HG02571 (cell line): ENCODE measurements at regions not wholly inside any gene's neighbourhood (a gene's known extent, or its start where the extent isn't known, plus 50 kb on each side); places are given as distances from the start of the nearest gene placed in this dataset.

Experiments used
- ATAC-seq: cut with Tn5 transposase; IDR thresholded peaks from one replicate; pipeline ENCODE4 v1.9.1; 2021; ENCODE audit warnings: mild to moderate bottlenecking, moderate library complexity; ENCODE audit not compliant: unreplicated experiment

DNA sequence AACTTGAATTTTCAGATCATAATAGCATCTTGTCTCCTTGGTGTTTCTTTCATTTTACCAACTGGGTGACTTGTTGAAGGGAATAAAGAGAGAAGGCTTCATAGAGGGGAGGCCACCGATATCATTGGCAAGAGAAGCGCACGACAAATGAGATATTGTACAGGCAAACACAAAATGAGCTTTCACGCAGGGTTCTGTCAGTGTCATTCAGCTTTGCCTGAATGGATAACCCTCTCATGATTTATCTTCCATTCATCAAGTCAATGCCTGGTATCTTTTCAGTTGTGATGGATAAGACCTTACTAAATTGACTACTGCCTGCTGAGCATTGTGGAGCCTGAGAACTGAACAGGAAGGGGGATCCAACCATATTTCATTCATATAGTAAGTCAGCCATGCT, 188.6 kb upstream of the EPHA3 start:
- ATAC-seq = no peak

GRCh38 chr3:88921986-88922385, 185.4 kb upstream of the EPHA3 start:
- no peak for ATAC-seq

GRCh38 chr3:88926221-88926620, 181.2 kb upstream of the EPHA3 start:
- ATAC-seq = no peak

GRCh38 chr3:88930611-88931010, 176.8 kb upstream of the EPHA3 start:
- no peak for ATAC-seq

DNA sequence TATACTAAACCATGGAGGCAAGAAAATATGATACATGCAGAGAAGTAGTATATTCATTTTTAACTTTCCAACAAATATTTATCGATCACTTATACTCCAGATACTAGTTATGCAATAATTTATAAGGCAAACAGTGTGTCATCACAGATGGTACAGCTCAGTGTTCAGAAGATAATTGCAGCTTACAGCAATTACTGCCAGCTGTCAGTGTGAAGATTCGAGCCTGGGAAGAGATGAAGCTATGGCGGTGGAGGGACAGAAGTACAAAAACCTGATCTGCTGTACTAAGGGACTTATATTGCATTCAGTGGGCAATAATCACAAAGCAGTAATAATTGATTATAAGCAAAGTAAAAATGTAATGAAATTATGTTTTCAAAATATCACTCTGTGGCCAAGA, 170.6 kb upstream of the EPHA3 start:
- ATAC-seq = no peak

DNA sequence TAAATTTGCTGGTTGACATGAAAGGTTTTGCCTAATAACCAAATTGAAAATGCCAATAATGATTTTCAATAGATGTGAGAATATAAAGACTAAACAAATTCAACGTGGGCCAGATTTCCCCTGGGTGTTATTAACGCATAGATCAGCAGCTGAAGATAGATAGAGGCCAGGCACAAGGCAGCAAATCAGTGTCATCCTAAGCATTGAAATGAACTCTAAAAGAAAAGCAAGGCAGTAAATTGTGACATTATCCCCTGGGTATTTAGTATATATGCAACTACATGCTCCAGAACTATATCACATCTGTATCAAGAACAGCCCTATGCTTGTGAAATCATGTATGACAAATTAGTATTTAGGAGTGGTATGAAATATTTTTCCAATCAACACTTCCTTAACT, 167.1 kb upstream of the EPHA3 start:
- no peak for ATAC-seq

DNA sequence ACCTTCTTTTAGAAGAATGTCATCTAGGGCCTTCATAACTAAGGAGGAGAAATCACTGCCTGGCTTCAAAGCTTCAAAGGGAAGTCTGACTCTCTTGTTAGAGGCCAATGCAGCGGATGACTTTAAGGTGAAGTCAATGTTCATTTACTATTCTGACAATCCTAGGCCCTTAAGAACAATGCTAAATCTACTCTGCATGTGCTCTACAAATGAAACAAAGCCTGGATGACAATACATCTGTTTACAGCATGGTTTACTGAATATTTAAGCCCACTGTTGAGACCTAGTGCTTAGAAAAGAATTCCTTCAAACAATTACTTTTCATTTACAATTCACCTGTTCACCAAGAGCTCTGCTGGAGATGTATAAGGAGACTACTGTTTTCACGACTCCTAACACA, 160.4 kb upstream of the EPHA3 start:
- ATAC-seq = no peak

DNA sequence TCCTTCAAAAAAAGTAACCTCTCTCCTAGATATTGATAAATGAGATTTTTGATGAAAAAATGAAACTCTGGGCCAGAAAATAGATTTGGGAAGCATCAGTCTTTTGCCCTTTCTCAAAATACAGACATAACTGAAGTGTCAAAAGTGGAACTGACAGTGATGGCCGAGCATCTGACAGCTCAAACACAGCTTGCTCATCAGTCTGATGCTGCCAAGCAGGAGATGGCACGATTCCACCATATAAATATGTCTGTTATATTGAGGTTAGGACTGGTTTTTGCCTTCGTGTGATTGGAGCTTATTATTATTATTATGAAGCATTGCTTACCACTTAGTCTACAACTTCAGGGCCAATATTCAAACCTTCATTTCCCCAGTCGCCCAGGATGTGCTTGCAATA, 152.6 kb upstream of the EPHA3 start:
- no peak for ATAC-seq

GRCh38 chr3:88955274-88955673, 152.1 kb upstream of the EPHA3 start:
- no peak for ATAC-seq

DNA sequence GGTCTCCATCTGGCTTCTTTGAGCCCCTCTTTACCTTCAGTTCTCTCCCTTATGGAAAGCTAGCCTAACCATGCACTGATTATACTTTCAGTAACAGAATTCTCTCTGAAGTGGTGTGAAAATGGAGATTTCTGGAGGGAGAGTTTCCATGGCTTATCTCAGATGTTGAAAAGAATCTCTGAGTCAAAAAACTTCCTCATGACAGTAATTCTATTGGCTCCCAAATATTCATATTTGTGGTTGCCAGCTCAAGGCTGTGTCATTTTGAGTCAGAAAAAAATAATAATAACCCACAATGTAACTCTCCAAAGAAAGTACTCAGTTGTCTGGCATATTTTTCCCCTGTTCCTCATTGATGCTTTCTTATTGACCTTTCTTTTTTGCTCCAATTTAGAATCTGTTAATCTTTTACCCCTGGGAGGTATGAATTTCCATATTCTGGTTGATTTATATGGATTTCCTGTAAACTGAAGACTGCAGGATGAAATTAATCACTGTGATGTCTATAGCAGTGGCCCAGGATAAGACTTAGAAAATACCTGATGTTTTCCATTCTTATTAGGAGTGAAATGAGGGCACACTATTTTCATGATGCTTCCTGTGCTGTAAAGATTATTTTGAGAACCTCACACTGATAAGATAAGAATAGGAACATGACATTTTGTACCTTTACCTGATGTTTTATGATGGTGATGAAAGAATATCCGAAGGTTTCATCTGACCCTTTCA, 149.5 kb upstream of the EPHA3 start:
- ATAC-seq = no peak

DNA sequence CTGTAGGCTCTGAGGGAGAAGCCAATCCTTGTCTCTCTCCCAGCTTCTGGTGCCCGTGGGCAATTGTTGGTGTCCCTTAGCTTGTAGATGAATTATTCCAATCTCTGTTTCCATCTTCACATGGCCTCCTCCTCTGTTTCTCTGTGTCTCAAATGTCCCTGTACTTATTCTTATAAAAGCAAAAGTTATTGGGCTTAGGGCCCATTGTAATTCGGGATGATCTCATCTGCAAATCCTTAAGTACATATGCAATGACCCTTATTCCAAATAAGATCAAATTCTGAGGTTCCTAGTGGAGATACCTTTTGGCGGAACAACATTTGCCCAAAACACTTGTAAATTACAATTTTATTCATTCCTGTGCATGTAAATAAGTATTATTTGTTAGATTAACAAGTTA, 147.4 kb upstream of the EPHA3 start:
- no peak for ATAC-seq

- ATAC-seq = no peak
Observed at GRCh38 chr3:88963003-88963402, 144.4 kb upstream of the EPHA3 start.

DNA sequence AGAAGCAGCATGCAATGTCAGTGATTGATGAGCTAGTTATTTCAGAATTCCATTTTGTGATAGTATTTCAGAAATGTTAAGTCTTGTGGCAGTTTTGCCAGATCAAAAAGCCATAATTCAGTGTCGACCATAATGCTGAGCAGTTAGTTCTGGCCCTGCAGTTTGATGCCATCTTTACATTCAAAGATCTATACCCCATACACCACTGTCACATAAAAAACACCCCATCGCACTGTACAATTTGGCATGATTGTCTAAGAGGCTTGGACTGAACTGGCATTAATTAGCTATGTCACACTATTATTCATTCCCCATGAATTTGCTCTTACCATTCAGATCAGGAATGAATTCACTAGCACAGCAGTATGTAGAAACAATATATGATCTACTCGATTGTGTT, 127.7 kb upstream of the EPHA3 start:
- ATAC-seq = no peak

DNA sequence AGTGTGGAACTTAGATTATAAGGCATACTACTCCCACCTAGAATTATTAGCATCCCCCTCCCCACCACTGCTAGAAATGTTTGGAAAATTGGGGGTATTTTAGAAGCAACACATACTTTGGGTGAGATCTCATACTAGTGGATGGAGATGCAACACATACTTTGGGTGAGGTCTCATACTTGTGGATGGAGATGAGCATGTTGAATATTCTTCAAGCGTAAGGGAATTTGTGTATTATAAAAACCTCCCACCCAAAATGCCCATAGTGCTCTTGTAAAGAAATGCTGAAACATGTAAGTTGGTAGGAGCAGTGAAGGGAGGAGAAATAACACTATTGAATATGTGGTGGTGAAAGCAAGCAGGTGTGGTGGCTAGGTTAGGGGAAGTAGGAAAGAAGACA, 124.0 kb upstream of the EPHA3 start:
- ATAC-seq = no peak

DNA sequence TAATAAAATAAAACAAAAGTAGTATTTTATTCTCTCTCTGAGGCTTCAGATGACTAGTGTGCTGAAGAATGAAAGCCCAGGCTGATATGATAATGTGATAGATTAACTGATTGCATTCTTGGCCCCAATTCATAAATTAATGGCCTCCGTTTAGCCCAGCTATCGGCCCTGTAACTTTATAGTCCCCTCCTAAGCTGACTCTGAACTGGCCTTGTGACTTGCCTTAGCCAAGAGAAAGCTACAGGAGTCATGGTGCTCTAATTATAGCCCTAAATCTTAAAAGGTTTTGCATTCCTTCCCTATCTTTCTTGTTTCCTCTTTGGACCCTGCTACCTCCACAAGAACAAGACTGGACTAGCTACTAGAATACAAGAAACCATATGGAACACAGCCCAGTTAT, 123.2 kb upstream of the EPHA3 start:
- ATAC-seq = no peak

GRCh38 chr3:88984832-88985231, 122.6 kb upstream of the EPHA3 start:
- no peak for ATAC-seq

DNA sequence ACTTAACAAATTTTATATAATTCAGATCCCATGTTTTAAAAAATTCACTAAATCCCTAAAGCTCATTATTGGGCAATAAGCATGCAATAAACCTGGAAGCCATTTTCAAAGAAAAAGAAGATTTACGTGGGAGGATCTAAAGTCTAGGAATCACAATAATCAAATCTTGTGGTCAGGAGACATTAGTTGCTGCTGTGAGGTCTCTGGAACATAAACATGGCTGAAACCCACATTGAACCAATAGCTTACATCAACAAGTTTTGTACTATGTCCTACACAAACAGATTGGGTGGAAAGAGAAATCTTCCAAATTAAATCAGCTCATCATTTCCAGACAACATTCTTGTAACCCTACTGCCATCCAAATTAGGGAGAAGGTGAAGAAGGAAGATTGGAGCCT, 121.9 kb upstream of the EPHA3 start:
- ATAC-seq = no peak

DNA sequence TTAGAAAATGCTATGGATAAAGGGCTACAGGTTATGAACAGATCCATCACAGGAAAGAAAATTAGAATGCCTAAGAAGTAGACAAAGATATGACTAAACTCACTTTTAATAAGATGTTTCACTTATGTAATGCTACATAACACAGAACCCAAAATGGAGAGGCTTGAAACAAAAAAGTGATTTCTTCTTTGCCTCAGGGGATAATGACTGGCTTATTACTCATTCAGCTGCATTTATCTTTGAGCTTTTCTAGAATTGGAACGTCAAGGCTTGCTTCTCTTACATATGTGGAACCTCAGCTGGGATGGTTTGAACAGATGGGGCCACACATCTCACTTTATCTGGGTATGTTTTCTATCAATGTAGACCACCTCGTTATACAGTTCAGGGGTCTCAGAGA, 120.6 kb upstream of the EPHA3 start:
- ATAC-seq = no peak

- ATAC-seq = no peak
Observed at GRCh38 chr3:88987776-88988175, 119.6 kb upstream of the EPHA3 start.

DNA sequence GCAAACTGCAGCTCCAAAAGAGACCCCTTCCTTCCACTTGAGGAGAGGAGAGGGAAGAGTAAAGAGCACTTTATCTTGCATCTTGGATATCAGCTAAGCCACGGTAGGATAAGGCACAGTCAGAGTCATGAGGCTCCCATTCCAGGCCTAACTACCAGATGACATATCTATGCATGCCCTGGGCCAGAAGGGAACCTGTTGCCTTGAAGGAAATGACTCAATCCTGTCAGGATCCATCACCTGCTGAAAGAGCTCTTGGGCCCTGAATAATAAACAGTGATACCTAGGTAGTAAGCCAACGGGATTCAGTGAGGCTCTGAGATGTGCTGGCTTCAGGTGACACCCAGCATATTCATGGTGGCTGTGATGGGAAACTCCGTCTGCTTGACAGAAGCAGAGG, 118.5 kb upstream of the EPHA3 start:
- ATAC-seq = no peak

DNA sequence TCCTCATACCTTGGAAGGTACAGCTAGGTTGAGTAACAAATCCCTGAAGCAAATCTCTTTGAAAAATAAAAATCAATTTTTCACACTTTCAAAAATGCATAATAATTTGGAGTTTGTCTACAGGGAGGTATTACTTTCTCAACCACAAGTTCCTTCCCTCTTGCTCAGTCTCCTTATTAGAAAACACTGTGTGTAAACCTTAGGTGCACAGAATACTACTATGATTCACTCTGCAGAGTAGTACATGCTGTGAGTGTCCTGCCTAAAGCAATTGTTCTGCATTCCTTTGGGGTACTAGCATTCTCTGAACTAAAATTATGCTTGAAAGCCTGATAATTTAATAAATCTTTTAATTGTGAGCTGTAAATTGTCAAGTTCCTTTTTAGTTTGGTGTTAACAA, 115.9 kb upstream of the EPHA3 start:
- no peak for ATAC-seq

GRCh38 chr3:88996691-88997090, 110.7 kb upstream of the EPHA3 start:
- no peak for ATAC-seq

DNA sequence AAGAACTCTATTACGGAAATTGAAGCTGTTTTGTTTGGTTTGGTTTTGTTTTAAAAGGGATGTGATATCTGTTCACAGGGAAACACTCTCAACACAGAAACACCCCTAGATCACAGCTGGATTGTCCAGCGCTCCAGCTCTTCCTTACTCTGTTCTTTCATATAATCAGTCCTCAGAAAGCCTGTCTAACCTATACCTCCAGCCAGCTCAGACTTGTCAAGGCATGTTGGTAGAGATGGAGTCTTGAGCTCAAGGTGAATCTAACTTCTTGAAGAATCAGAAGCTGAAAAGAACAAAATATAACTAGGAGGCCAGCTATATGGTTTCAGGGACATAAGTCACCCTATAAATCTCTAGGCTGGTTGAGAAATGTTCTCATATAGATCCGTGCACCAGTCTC, 110.2 kb upstream of the EPHA3 start:
- ATAC-seq = no peak
